HepG2 (cell line): ENCODE measurements at regions not wholly inside any gene's neighbourhood (a gene's known extent, or its start where the extent isn't known, plus 50 kb on each side); places are given as distances from the start of the nearest gene placed in this dataset.

Experiments
- ATAC-seq: fragments of 200-7000 bp; cut with Tn5 transposase; 3 replicates; pipeline ENCODE4 v1.9.1; 2020; ENCODE audit warnings: mild to moderate bottlenecking, moderate library complexity
- BruUV-seq: library from RNA; stranded (reverse); fragments of 400-500 nt; replicated peaks from 2 replicates; lab custom pipeline; 2021; lab: Mats Ljungman, UMichigan
- CTCF ChIA-PET: fragments of 300-600 bp; formaldehyde crosslinking; extraction: SDS; loops from one replicate; lab custom pipeline; 2021; ENCODE audit warnings: low total read pairs, inconsistent platforms, low intra/inter-chr PET ratio; lab: Yijun Ruan, JAX
- POLR2A ChIA-PET: fragments of 350-600 bp; sonication (Branson Sonifier 250); formaldehyde crosslinking; loops from one replicate; lab custom pipeline; 2020; ENCODE audit warnings: antibody characterized with exemption, inconsistent platforms; lab: Yijun Ruan, JAX
- DNase-seq: peaks from one replicate; pipeline ENCODE4 v3.0.0-alpha.2; 2015; ENCODE audit warnings: low spot score
- FAIRE-seq: peaks from 3 replicates; lab custom pipeline; 2011; peaks lifted over from hg19 to GRCh38; lab: Jason Lieb, UNC
- H2AFZ ChIP-seq: one replicate; pipeline ENCODE4 v1.6.1; 2011; ENCODE audit warnings: low read length, inconsistent platforms
- H3K27ac ChIP-seq: fragments of 300-600 bp; 3 replicates; pipeline ENCODE4 v1.8.0; 2011; ENCODE audit warnings: mixed run types, mild to moderate bottlenecking, mixed read lengths, low read length, inconsistent platforms; ENCODE audit not compliant: insufficient read depth; ENCODE audit errors: extremely low read length
- H3K27me3 ChIP-seq, 2 experiments: fragments of 200-600 bp in 1 of 2; 2 replicates in 1 of 2; 3 replicates in 1 of 2; pipeline versions ENCODE4 v1.6.0 to v1.8.0; 2011; ENCODE audit warnings: low read length in 2 of 2, mild to moderate bottlenecking in 2 of 2, moderate library complexity in 2 of 2, inconsistent platforms in 1 of 2; ENCODE audit not compliant: insufficient read depth in 2 of 2, control insufficient read depth in 1 of 2
- H3K36me3 ChIP-seq, 2 experiments: fragments of 200-600 bp in 1 of 2; replicated peaks in 1 of 2; 2 replicates in 1 of 2; 3 replicates in 1 of 2; pipeline versions ENCODE4 v1.5.1 to v1.8.0; 2011; ENCODE audit warnings: low read length in 2 of 2, inconsistent platforms in 1 of 2; ENCODE audit not compliant: insufficient read depth in 2 of 2, control insufficient read depth in 1 of 2
- H3K4me1 ChIP-seq: 2 replicates; pipeline ENCODE4 v1.5.1; 2012; ENCODE audit warnings: low read length, inconsistent platforms; ENCODE audit not compliant: insufficient read depth
- H3K4me2 ChIP-seq: 2 replicates; pipeline ENCODE4 v1.6.0; 2011; ENCODE audit warnings: low read depth, low read length, inconsistent platforms
- H3K4me3 ChIP-seq, 3 experiments: fragments of 200-600 bp in 1 of 3; sonication (generic), shearing (Covaris generic) in 1 of 3; replicated peaks in 1 of 3; 2 replicates each; pipeline ENCODE4 v1.5.1; 2011 to 2016; ENCODE audit warnings: low read length in 3 of 3, inconsistent platforms in 2 of 3, low read depth in 2 of 3, mild to moderate bottlenecking in 2 of 3, control low read depth in 1 of 3, mixed read lengths in 1 of 3; ENCODE audit not compliant: insufficient read depth in 1 of 3
- H3K79me2 ChIP-seq: one replicate; pipeline ENCODE4 v1.6.1; 2011; ENCODE audit warnings: low read length, inconsistent platforms; ENCODE audit not compliant: insufficient read depth
- H3K9ac ChIP-seq: 2 replicates; pipeline ENCODE4 v1.6.0; 2011; ENCODE audit warnings: mild to moderate bottlenecking, low read depth, low read length, inconsistent platforms; ENCODE audit not compliant: insufficient read depth
- H3K9me3 ChIP-seq: 2 replicates; pipeline ENCODE4 v1.5.1; 2012; ENCODE audit warnings: mild to moderate bottlenecking, low read length
- H4K20me1 ChIP-seq: 2 replicates; pipeline ENCODE4 v1.6.0; 2011; ENCODE audit warnings: inconsistent platforms, mild to moderate bottlenecking, low read length, moderate library complexity; ENCODE audit not compliant: insufficient read depth
- EP300 ChIP-seq, 3 experiments: sonication (generic) in 1 of 3; formaldehyde crosslinking in 1 of 3; IDR thresholded peaks; 2 replicates each; pipeline versions ENCODE4 v1.5.1 to v1.6.1; 2011 to 2020; ENCODE audit warnings: low read depth in 2 of 3, low read length in 2 of 3, borderline replicate concordance in 1 of 3, improper control_type of control experiment in 1 of 3, mild to moderate bottlenecking in 1 of 3, missing genetic modification reagents in 1 of 3, moderate library complexity in 1 of 3
- IRX3 ChIP-seq: sonication (generic); formaldehyde crosslinking; IDR thresholded peaks from 2 replicates; pipeline ENCODE4 v1.8.1; 2023; ENCODE audit warnings: mild to moderate bottlenecking, low read depth, missing genetic modification reagents, borderline replicate concordance
- MIXL1 ChIP-seq: IDR thresholded peaks from 2 replicates; pipeline ENCODE4 v1.6.1; 2016
- RARA ChIP-seq: IDR thresholded peaks from 2 replicates; pipeline ENCODE4 v1.6.1; 2016; ENCODE audit warnings: missing genetic modification reagents, missing compliant biosample characterization
- RXRA ChIP-seq: sonication (generic); formaldehyde crosslinking; IDR thresholded peaks from 2 replicates; pipeline ENCODE4 v1.5.1; 2020; ENCODE audit warnings: missing genetic modification reagents
- SMYD3 ChIP-seq: sonication (generic); formaldehyde crosslinking; IDR thresholded peaks from 2 replicates; pipeline ENCODE4 v1.8.1; 2023; ENCODE audit warnings: mild to moderate bottlenecking, missing genetic modification reagents
- ZNF296 ChIP-seq: sonication (generic); formaldehyde crosslinking; conservative IDR thresholded peaks from 2 replicates; pipeline ENCODE4 v1.5.0; 2020; ENCODE audit warnings: mild to moderate bottlenecking, missing genetic modification reagents
- ZNF460 ChIP-seq: sonication (generic); formaldehyde crosslinking; IDR thresholded peaks from 2 replicates; pipeline ENCODE4 v1.5.1; 2020; ENCODE audit warnings: missing genetic modification reagents, mild to moderate bottlenecking, borderline replicate concordance
- ZNF879 ChIP-seq: sonication (generic); formaldehyde crosslinking; IDR thresholded peaks from 2 replicates; pipeline ENCODE4 v1.8.1; 2023; ENCODE audit warnings: missing genetic modification reagents
- WGBS: methylation state at CpG from one replicate; pipeline ENCODE4 v1.1.6; 2017; ENCODE audit warnings: low lambda C conversion rate; 5-methylcytosine and 5-hydroxymethylcytosine counted together
- in situ Hi-C: cut with HindIII; loops from 2 replicates; pipeline ENCODE4 v1.10.0; 2017; ENCODE audit warnings: low pct_unique_long_range_greater_than_20kb; ENCODE audit not compliant: extremely low pct_ligation_motif_present
- intact Hi-C: fragments of 100-400 bp; cut with micrococcal nuclease; formaldehyde crosslinking; loops from one replicate; pipeline ENCODE4 v1.10.0; 2022; ENCODE audit not compliant: unreplicated experiment
- TF ChIP-seq, protein P1 (sequence below): sonication (generic); formaldehyde crosslinking; IDR thresholded peaks from 2 replicates; pipeline ENCODE4 v1.4.0; 2020; ENCODE audit warnings: missing genetic modification reagents, borderline replicate concordance
- TF ChIP-seq, protein P2 (sequence below): sonication (generic); formaldehyde crosslinking; IDR thresholded peaks from 2 replicates; pipeline ENCODE4 v1.4.0; 2020; ENCODE audit warnings: missing genetic modification reagents
- TF ChIP-seq, protein P3 (sequence below): sonication (generic); formaldehyde crosslinking; IDR thresholded peaks from 2 replicates; pipeline ENCODE4 v1.5.1; 2020; ENCODE audit warnings: missing genetic modification reagents, mild to moderate bottlenecking, borderline replicate concordance
- TF ChIP-seq, protein P4 (sequence below): sonication (generic); formaldehyde crosslinking; IDR thresholded peaks from 2 replicates; pipeline ENCODE4 v1.9.0; 2021; ENCODE audit warnings: missing genetic modification reagents, borderline replicate concordance
- TF ChIP-seq, protein P5 (sequence below): sonication (generic); formaldehyde crosslinking; IDR thresholded peaks from 2 replicates; pipeline ENCODE4 v1.5.0; 2020; ENCODE audit warnings: missing genetic modification reagents

DNA sequence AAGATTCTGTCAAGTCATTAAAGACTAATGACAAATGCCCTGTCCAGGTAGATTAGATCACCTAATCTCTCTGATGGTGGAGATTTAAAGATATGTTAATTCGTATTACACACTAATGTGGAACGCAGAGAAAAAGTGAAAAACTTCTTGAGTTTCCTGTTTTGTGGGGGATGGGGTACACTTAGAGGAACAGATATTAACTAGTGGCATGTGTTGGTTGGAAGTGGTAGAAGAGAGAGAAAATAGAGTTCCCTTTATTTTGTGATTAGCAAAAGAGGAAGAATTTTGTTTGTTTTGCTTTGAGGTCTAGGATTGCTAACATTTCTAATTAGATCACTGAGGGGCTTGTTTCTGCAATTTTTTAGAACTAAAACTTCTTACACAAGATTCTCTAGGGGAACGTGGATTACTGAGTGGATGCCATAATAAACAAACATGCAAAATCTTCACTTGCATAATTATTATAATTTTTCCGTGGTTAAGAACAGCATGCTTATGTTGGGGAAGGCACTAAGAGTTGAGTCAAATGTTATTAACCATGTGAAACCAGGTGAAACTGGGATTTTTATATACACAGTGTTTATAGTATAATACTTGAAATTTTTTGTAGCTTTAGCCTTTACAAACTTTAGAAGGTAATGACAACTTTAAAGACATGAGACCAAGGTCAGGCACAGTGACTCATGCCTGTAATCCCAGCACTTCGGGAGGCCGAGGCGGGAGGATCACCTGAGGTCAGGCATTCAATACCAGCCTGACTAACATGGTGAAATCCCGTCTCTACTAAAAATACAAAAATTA lies 97.4 kb upstream of the STK17B start:
- no TSS peak for BruUV-seq
- no peaks in the 10 kb centered on the region for H3K36me3 ChIP-seq
- H3K9ac ChIP-seq: no peak overlapping the region
- ATAC-seq: peak; percentile 48
- H3K27ac ChIP-seq: no peak overlapping the region
- H3K4me3 ChIP-seq: no peak overlapping the region
- in situ Hi-C loops: no loop called here
- intact Hi-C loops: no loop called here
- H3K4me1 ChIP-seq: peaks cover 19% of the 10 kb centered on the region
- H2AFZ ChIP-seq: no peak overlapping the region
- CTCF ChIA-PET: no interaction called here
- POLR2A ChIA-PET: no interaction called here
- H3K79me2 ChIP-seq: no peaks in the 10 kb centered on the region
- FAIRE-seq: peak; percentile 26
- no peaks in the 10 kb centered on the region for H3K27me3 ChIP-seq
- no peaks in the 10 kb centered on the region for H4K20me1 ChIP-seq
- 6% methylated on average over 8 of the region's 8 CpGs for WGBS
- H3K9me3 ChIP-seq: no peaks in the 10 kb centered on the region
- DNase-seq: peak; percentile 23
- H3K4me2 ChIP-seq: no peak overlapping the region
- TF ChIP-seq, protein P1, sequence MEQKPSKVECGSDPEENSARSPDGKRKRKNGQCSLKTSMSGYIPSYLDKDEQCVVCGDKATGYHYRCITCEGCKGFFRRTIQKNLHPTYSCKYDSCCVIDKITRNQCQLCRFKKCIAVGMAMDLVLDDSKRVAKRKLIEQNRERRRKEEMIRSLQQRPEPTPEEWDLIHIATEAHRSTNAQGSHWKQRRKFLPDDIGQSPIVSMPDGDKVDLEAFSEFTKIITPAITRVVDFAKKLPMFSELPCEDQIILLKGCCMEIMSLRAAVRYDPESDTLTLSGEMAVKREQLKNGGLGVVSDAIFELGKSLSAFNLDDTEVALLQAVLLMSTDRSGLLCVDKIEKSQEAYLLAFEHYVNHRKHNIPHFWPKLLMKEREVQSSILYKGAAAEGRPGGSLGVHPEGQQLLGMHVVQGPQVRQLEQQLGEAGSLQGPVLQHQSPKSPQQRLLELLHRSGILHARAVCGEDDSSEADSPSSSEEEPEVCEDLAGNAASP: peak; percentile 52; the same call in 1 of the 2 replicates
- 0 out of 4 replicates have a peak, but pooled peaks of 1 of the 2 experiments have one; percentile 12 for TF ChIP-seq EP300 (IDR thresholded peaks at IDR 0.05; ENCODE audit: low read depth in 2 of 2, low read length in 2 of 2)
- no peak for TF ChIP-seq EP300 (CRISPR knock-in tag; IDR thresholded peaks at IDR 0.05; ENCODE audit: borderline replicate concordance)
- TF ChIP-seq, protein P2, sequence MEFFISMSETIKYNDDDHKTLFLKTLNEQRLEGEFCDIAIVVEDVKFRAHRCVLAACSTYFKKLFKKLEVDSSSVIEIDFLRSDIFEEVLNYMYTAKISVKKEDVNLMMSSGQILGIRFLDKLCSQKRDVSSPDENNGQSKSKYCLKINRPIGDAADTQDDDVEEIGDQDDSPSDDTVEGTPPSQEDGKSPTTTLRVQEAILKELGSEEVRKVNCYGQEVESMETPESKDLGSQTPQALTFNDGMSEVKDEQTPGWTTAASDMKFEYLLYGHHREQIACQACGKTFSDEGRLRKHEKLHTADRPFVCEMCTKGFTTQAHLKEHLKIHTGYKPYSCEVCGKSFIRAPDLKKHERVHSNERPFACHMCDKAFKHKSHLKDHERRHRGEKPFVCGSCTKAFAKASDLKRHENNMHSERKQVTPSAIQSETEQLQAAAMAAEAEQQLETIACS (CRISPR knock-in tag): no peak
- no peak for TF ChIP-seq SMYD3 (CRISPR knock-in tag)
- TF ChIP-seq, protein P3, sequence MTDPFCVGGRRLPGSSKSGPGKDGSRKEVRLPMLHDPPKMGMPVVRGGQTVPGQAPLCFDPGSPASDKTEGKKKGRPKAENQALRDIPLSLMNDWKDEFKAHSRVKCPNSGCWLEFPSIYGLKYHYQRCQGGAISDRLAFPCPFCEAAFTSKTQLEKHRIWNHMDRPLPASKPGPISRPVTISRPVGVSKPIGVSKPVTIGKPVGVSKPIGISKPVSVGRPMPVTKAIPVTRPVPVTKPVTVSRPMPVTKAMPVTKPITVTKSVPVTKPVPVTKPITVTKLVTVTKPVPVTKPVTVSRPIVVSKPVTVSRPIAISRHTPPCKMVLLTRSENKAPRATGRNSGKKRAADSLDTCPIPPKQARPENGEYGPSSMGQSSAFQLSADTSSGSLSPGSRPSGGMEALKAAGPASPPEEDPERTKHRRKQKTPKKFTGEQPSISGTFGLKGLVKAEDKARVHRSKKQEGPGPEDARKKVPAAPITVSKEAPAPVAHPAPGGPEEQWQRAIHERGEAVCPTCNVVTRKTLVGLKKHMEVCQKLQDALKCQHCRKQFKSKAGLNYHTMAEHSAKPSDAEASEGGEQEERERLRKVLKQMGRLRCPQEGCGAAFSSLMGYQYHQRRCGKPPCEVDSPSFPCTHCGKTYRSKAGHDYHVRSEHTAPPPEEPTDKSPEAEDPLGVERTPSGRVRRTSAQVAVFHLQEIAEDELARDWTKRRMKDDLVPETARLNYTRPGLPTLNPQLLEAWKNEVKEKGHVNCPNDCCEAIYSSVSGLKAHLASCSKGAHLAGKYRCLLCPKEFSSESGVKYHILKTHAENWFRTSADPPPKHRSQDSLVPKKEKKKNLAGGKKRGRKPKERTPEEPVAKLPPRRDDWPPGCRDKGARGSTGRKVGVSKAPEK: no peak
- no peak for TF ChIP-seq ZNF879
- TF ChIP-seq RXRA: peak; percentile 36; the same call in 1 of the 2 replicates
- TF ChIP-seq, protein P4, sequence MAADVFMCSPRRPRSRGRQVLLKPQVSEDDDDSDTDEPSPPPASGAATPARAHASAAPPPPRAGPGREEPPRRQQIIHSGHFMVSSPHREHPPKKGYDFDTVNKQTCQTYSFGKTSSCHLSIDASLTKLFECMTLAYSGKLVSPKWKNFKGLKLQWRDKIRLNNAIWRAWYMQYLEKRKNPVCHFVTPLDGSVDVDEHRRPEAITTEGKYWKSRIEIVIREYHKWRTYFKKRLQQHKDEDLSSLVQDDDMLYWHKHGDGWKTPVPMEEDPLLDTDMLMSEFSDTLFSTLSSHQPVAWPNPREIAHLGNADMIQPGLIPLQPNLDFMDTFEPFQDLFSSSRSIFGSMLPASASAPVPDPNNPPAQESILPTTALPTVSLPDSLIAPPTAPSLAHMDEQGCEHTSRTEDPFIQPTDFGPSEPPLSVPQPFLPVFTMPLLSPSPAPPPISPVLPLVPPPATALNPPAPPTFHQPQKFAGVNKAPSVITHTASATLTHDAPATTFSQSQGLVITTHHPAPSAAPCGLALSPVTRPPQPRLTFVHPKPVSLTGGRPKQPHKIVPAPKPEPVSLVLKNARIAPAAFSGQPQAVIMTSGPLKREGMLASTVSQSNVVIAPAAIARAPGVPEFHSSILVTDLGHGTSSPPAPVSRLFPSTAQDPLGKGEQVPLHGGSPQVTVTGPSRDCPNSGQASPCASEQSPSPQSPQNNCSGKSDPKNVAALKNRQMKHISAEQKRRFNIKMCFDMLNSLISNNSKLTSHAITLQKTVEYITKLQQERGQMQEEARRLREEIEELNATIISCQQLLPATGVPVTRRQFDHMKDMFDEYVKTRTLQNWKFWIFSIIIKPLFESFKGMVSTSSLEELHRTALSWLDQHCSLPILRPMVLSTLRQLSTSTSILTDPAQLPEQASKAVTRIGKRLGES (CRISPR knock-in tag): no peak
- TF ChIP-seq, protein P5, sequence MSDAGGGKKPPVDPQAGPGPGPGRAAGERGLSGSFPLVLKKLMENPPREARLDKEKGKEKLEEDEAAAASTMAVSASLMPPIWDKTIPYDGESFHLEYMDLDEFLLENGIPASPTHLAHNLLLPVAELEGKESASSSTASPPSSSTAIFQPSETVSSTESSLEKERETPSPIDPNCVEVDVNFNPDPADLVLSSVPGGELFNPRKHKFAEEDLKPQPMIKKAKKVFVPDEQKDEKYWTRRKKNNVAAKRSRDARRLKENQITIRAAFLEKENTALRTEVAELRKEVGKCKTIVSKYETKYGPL: no peak
- TF ChIP-seq RARA (CRISPR knock-in tag): no peak
- TF ChIP-seq MIXL1 (CRISPR knock-in tag): no peak
- no peak for TF ChIP-seq IRX3 (CRISPR knock-in tag)
- no peak for TF ChIP-seq ZNF460 (CRISPR knock-in tag)
- TF ChIP-seq ZNF296 (CRISPR knock-in tag): no peak
